ENCODE measurements at regions not wholly inside any gene's neighbourhood (a gene's known extent, or its start where the extent isn't known, plus 50 kb on each side); places are given as distances from the start of the nearest gene placed in this dataset.

- TF ChIP-seq CTCF (IDR thresholded peaks at IDR 0.05; ENCODE audit: extremely low read depth in 1 of 2, insufficient read depth in 1 of 2, low read depth in 1 of 2, low read length in 2 of 2) (no peak), EZH2 (IDR thresholded peaks at IDR 0.05; ENCODE audit: borderline replicate concordance, low read depth, low read length, severe bottlenecking) (no peak)
Observed at GRCh38 chr4:52195869-52196268, 144.8 kb downstream of the SPATA18 start.
